WERI-Rb-1 (cell line): ENCODE measurements at regions not wholly inside any gene's neighbourhood (a gene's known extent, or its start where the extent isn't known, plus 50 kb on each side); places are given as distances from the start of the nearest gene placed in this dataset.

Experiments used
- DNase-seq: peaks from one replicate; pipeline ENCODE4 v3.0.0-alpha.2; 2020
- H3K27ac ChIP-seq: fragments of 250-450 bp; sonication (Bioruptor Pico); 2 replicates; pipeline ENCODE4 v1.5.1; 2020; ENCODE audit warnings: mild to moderate bottlenecking, moderate library complexity
- H3K27me3 ChIP-seq: fragments of 250-450 bp; sonication (Bioruptor Pico); 2 replicates; pipeline ENCODE4 v1.5.1; 2021; ENCODE audit warnings: mild to moderate bottlenecking, low read depth, moderate library complexity; ENCODE audit not compliant: insufficient read depth, severe bottlenecking
- H3K36me3 ChIP-seq: fragments of 250-450 bp; sonication (Bioruptor Pico); 2 replicates; pipeline ENCODE4 v1.5.1; 2020; ENCODE audit warnings: mild to moderate bottlenecking, moderate library complexity
- H3K4me3 ChIP-seq: 2 replicates; pipeline ENCODE4 v1.5.1; 2011; ENCODE audit warnings: low read depth, mild to moderate bottlenecking, control low read depth, low read length
- H3K9me3 ChIP-seq: fragments of 250-450 bp; sonication (Bioruptor Pico); 2 replicates; pipeline ENCODE4 v1.5.1; 2021; ENCODE audit warnings: mild to moderate bottlenecking, moderate library complexity; ENCODE audit not compliant: severe bottlenecking
- CTCF ChIP-seq: IDR thresholded peaks from 2 replicates; pipeline ENCODE4 v1.5.1; 2011; ENCODE audit warnings: low read depth, mild to moderate bottlenecking, control low read depth, inconsistent platforms, low read length

- Histone ChIP-seq H3K36me3 (no peaks in the 10 kb centered on the region), H3K27ac (no peak overlapping the region), H3K9me3 (peaks cover 3% of the 10 kb centered on the region), H3K27me3 (no peaks in the 10 kb centered on the region), H3K4me3 (no peak overlapping the region)
- no peak for DNase-seq
- TF ChIP-seq CTCF = no peak
Observed at GRCh38 chr4:20091781-20092180, 159.9 kb upstream of the SLIT2 start.

DNA sequence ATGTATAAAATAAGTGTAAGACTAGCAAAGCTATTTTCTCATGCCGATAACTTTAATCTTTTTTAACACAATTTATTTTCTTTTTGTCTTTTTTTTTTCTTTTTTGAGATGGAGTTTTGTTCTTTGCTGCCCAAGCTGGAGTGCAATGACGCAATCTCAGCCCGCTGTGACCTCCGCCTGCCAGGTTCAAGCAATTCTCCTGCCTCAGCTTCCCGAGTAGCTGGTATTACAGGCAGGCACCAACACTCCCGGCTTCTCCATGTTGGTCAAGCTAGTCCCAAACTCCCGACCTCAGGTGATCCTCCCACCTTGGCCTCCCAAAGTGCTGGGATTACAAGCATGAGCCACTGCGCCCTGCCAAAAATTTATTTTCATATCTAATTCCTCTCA lies 164.2 kb upstream of the SLIT2 start:
- Histone ChIP-seq H3K36me3 (no peaks in the 10 kb centered on the region), H3K4me3 (no peak overlapping the region), H3K9me3 (no peaks in the 10 kb centered on the region), H3K27me3 (no peaks in the 10 kb centered on the region), H3K27ac (no peak overlapping the region)
- no peak for DNase-seq
- TF ChIP-seq CTCF = no peak

DNA sequence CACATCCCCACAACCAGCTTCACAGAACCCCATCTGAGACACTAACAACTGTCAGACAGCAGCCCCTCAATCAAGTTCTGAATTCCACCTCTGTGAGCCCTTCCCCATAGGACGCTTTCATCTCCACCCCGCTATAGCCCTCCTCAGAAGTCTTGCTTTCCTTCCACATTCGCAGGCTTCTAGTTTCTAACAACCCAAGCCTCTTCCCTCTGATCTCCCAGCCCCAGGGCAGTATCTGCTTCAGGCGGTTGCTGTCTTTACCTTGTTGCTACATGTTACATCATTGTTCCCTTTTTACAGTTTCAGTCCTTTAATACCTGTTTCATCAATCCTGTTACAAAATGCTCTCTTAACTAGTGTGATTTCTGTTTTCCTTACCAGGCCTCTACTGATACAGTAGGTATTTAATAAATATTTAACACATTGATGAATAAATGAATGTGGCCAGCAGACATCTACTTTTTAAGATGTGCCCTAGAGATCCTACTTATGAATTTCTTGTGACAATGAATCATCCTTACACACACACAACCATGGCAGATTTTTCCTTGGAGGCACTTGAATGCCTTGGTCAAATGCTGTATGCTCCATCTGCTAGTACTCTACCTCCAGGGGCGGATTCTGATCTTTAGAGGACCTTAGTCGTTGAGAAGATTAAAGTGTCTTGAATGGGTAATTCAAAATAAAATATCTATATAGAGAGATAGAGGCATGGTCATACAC lies 164.7 kb upstream of the SLIT2 start:
- TF ChIP-seq CTCF = no peak
- H3K4me3 ChIP-seq = no peak overlapping the region
- no peak for DNase-seq
- H3K9me3 ChIP-seq = no peaks in the 10 kb centered on the region
- H3K27me3 ChIP-seq = no peaks in the 10 kb centered on the region
- no peaks in the 10 kb centered on the region for H3K36me3 ChIP-seq
- no peak overlapping the region for H3K27ac ChIP-seq

DNA sequence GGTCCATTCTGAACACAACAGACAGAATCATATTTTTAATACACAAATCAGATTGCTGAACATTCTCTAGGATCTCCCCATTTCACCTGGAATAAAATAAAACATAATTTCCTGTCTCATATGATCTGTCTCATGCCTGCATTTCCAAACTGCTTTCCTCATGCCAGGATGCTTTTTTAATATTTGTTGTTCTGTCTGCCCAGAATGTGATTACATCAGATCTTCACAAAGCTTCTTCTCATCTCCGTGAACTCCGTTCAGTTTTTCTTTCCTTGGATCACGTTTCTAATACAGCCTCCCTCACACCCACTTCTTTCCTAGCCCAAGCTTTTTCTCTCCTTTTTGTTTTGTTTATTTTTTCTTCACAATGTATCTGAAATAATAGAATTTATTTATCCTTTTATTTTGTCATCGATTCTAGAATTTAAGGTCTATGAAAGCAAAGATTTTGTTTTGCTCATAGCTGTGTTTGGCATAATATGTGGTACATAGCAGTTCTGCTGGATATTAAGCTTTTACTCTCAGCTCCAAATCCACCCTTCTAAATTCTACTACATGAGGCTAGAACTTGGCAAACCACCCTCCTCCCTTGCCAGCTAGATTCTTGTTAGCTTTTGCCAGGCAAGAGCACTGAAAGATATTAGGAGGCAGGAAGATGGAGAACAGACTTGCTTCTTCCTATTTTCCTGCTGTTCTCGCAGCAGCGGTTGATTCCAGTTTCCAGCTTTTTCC lies 165.5 kb upstream of the SLIT2 start:
- H3K9me3 ChIP-seq = no peaks in the 10 kb centered on the region
- no peak for DNase-seq
- no peaks in the 10 kb centered on the region for H3K27me3 ChIP-seq
- no peak for TF ChIP-seq CTCF
- H3K27ac ChIP-seq = no peak overlapping the region
- no peak overlapping the region for H3K4me3 ChIP-seq
- H3K36me3 ChIP-seq = no peaks in the 10 kb centered on the region

GRCh38 chr4:20085653-20086052 lies 166.1 kb upstream of the SLIT2 start:
- H3K27ac ChIP-seq = no peak overlapping the region
- no peak overlapping the region for H3K4me3 ChIP-seq
- no peaks in the 10 kb centered on the region for H3K9me3 ChIP-seq
- TF ChIP-seq CTCF = no peak
- H3K27me3 ChIP-seq = no peaks in the 10 kb centered on the region
- no peaks in the 10 kb centered on the region for H3K36me3 ChIP-seq
- DNase-seq = no peak

DNA sequence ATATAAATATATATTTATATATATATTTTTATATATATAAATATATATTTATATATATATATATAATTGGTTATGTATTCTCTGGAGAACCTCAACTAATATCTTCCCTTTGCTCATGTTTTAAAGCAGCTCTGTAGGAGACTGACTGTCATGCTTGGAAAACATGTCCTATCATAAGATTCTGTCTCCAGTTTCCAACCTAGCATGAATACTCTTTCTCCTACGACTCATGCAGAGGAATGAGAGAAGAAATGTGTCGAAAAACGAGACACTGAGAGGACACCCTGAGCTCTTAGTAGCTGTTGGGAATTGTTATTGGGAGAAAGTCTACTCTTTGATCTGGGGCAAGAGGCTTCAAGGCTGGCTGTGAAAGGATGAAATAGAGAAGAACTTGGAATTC lies 166.5 kb upstream of the SLIT2 start:
- Histone ChIP-seq H3K27ac (no peak overlapping the region), H3K36me3 (no peaks in the 10 kb centered on the region), H3K27me3 (no peaks in the 10 kb centered on the region), H3K4me3 (no peak overlapping the region), H3K9me3 (no peaks in the 10 kb centered on the region)
- no peak for DNase-seq
- TF ChIP-seq CTCF = no peak
